ENCODE measurements at regions not wholly inside any gene's neighbourhood (a gene's known extent, or its start where the extent isn't known, plus 50 kb on each side); places are given as distances from the start of the nearest gene placed in this dataset.

- Histone ChIP-seq H3K27ac (no peak overlapping the region), H3K27me3 (no peaks in the 10 kb centered on the region), H3K4me3 (no peak overlapping the region), H3K9me3 (no peaks in the 10 kb centered on the region), H3K36me3 (no peaks in the 10 kb centered on the region), H3K4me1 (peaks cover 0 to 2% of the 10 kb centered on the region in 2 donors)
- TF ChIP-seq CTCF (IDR thresholded peaks at IDR 0.05) = no peak
- no peak for DNase-seq (ENCODE audit: low spot score)
These were observed 100.5 kb upstream of the LMNTD1 start for GRCh38 chr12:25653487-25654175.

GRCh38 chr12:25655702-25656101, 102.6 kb upstream of the LMNTD1 start:
- H3K27me3 ChIP-seq = no peaks in the 10 kb centered on the region
- H3K27ac ChIP-seq = no peak overlapping the region
- no peaks in the 10 kb centered on the region for H3K4me1 ChIP-seq
- no peaks in the 10 kb centered on the region for H3K36me3 ChIP-seq
- no peak for TF ChIP-seq CTCF (IDR thresholded peaks at IDR 0.05)
- H3K4me3 ChIP-seq = no peak overlapping the region
- no peaks in the 10 kb centered on the region for H3K9me3 ChIP-seq
- no peak for DNase-seq (ENCODE audit: low spot score)

GRCh38 chr12:25659621-25660020, 106.5 kb upstream of the LMNTD1 start:
- no peak for TF ChIP-seq CTCF (IDR thresholded peaks at IDR 0.05)
- H3K4me1 ChIP-seq = no peaks in the 10 kb centered on the region
- H3K4me3 ChIP-seq = no peak overlapping the region
- no peaks in the 10 kb centered on the region for H3K36me3 ChIP-seq
- no peaks in the 10 kb centered on the region for H3K9me3 ChIP-seq
- H3K27me3 ChIP-seq = no peaks in the 10 kb centered on the region
- no peak overlapping the region for H3K27ac ChIP-seq
- no peak for DNase-seq (ENCODE audit: low spot score)

- Histone ChIP-seq H3K27ac (no peak overlapping the region), H3K4me3 (no peak overlapping the region), H3K36me3 (no peaks in the 10 kb centered on the region), H3K9me3 (no peaks in the 10 kb centered on the region), H3K4me1 (no peaks in the 10 kb centered on the region), H3K27me3 (no peaks in the 10 kb centered on the region)
- DNase-seq (ENCODE audit: low spot score) = no peak
- no peak for TF ChIP-seq CTCF (IDR thresholded peaks at IDR 0.05)
These were observed 117.3 kb upstream of the LMNTD1 start for GRCh38 chr12:25670076-25671055.

GRCh38 chr12:25675808-25676207, 122.7 kb upstream of the LMNTD1 start:
- Histone ChIP-seq H3K4me3 (no peak overlapping the region), H3K9me3 (no peaks in the 10 kb centered on the region), H3K36me3 (no peaks in the 10 kb centered on the region), H3K4me1 (no peaks in the 10 kb centered on the region), H3K27me3 (no peaks in the 10 kb centered on the region), H3K27ac (no peak overlapping the region)
- no peak for DNase-seq (ENCODE audit: low spot score)
- no peak for TF ChIP-seq CTCF (IDR thresholded peaks at IDR 0.05)
